RWPE2 (cell line): ENCODE measurements at regions not wholly inside any gene's neighbourhood (a gene's known extent, or its start where the extent isn't known, plus 50 kb on each side); places are given as distances from the start of the nearest gene placed in this dataset.

ENCODE experiments used
- ATAC-seq: fragments of 200-7000 bp; cut with Tn5 transposase; 3 replicates; pipeline ENCODE4 v1.9.1; 2021; ENCODE audit warnings: low read depth
- DNase-seq: peaks from one replicate; pipeline ENCODE4 v3.0.0-alpha.2; 2020; ENCODE audit warnings: low spot score
- H3K27ac ChIP-seq: fragments of 450-650 bp; 2 replicates; pipeline ENCODE4 v1.5.1; 2017; ENCODE audit warnings: mild to moderate bottlenecking; ENCODE audit not compliant: poor library complexity, severe bottlenecking
- H3K27me3 ChIP-seq: fragments of 250-450 bp; sonication (Bioruptor Pico); 2 replicates; pipeline ENCODE4 v1.5.1; 2021; ENCODE audit warnings: mild to moderate bottlenecking, moderate library complexity; ENCODE audit not compliant: insufficient read depth, poor library complexity, severe bottlenecking
- H3K36me3 ChIP-seq: fragments of 250-450 bp; sonication (Bioruptor Pico); 2 replicates; pipeline ENCODE4 v1.5.1; 2020; ENCODE audit warnings: low read depth, mild to moderate bottlenecking, moderate library complexity
- H3K4me1 ChIP-seq: fragments of 250-450 bp; sonication (Bioruptor Pico); 2 replicates; pipeline ENCODE4 v1.5.1; 2021; ENCODE audit warnings: mild to moderate bottlenecking, moderate library complexity; ENCODE audit not compliant: insufficient read depth, poor library complexity, severe bottlenecking
- H3K4me3 ChIP-seq: fragments of 250-450 bp; sonication (Bioruptor Pico); 2 replicates; pipeline ENCODE4 v1.5.1; 2021; ENCODE audit warnings: mild to moderate bottlenecking, moderate library complexity; ENCODE audit not compliant: severe bottlenecking
- H3K9me3 ChIP-seq: fragments of 250-450 bp; sonication (Bioruptor Pico); 2 replicates; pipeline ENCODE4 v1.5.1; 2021; ENCODE audit warnings: mild to moderate bottlenecking, moderate library complexity; ENCODE audit not compliant: severe bottlenecking
- TF ChIP-seq, protein P1 (sequence below): fragments of 450-650 bp; IDR thresholded peaks from one replicate; pipeline ENCODE4 v1.5.1; 2017; ENCODE audit warnings: mild to moderate bottlenecking, moderate library complexity; ENCODE audit not compliant: poor library complexity, severe bottlenecking

DNA sequence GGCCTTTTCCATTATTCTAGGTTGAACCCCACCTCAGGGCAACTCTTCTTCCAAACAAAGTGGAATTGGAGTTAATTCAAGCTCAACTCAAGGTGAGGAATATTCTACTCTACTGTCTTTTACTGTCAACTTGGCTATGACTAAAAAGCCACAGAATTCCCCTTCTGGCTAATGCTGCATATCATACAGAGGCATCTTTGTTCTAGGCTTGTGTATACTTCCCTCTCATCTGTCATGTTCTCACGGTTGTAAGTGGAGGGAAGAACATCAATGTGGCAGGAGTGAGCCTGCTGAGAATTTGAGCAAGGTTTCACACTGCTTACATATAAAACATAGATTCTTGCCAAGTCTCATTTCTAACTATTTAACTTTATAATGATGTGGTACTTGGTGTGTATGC is 921.4 kb upstream of the CNTN5 start:
- Histone ChIP-seq H3K27ac (no peak overlapping the region), H3K27me3 (no peaks in the 10 kb centered on the region), H3K36me3 (no peaks in the 10 kb centered on the region), H3K4me3 (no peak overlapping the region), H3K9me3 (no peaks in the 10 kb centered on the region), H3K4me1 (no peaks in the 10 kb centered on the region)
- DNase-seq: no peak
- TF ChIP-seq, protein P1, sequence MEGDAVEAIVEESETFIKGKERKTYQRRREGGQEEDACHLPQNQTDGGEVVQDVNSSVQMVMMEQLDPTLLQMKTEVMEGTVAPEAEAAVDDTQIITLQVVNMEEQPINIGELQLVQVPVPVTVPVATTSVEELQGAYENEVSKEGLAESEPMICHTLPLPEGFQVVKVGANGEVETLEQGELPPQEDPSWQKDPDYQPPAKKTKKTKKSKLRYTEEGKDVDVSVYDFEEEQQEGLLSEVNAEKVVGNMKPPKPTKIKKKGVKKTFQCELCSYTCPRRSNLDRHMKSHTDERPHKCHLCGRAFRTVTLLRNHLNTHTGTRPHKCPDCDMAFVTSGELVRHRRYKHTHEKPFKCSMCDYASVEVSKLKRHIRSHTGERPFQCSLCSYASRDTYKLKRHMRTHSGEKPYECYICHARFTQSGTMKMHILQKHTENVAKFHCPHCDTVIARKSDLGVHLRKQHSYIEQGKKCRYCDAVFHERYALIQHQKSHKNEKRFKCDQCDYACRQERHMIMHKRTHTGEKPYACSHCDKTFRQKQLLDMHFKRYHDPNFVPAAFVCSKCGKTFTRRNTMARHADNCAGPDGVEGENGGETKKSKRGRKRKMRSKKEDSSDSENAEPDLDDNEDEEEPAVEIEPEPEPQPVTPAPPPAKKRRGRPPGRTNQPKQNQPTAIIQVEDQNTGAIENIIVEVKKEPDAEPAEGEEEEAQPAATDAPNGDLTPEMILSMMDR: no peak
- no peak for ATAC-seq

DNA sequence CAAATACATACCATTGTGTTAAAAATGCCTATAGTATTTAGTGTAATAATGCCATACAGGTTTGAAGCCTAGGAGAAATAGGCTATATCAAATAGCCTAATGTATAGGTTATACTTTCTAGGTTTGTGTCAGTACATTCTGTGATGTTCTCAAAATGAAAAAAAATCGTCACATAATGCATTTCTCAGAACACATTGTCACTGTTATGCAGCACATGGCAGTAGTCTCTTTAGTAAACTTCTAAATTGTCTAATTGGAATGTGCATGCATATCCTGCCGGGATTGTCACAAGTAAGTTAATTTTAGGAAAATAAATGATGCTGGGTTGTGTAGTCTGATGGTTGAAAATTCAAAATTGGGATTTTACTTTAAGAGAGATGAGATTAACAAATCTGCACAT is 920.1 kb upstream of the CNTN5 start:
- TF ChIP-seq, protein P1: no peak
- no peak for ATAC-seq

DNA sequence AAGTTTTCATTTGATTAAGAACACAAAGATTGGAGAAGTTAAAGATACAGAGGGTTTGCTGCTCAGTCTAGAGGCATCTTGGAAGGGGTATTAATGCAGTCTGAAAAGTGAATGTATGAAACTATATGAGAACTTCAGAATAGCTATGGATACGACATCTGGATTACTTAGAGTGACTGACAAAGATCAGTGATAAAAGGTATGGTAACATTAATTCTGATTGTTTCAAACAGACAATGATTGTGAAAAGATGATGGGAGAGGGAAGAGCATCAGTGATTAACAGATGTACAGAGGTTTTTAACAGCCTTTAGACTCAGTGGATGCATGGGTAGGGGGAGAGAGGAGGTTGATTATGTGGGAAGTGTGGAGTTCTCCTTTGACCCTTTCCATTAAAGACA is 919.4 kb upstream of the CNTN5 start:
- Histone ChIP-seq H3K27me3 (no peaks in the 10 kb centered on the region), H3K27ac (no peak overlapping the region), H3K36me3 (no peaks in the 10 kb centered on the region), H3K4me3 (no peak overlapping the region), H3K9me3 (no peaks in the 10 kb centered on the region), H3K4me1 (no peaks in the 10 kb centered on the region)
- no peak for ATAC-seq
- DNase-seq: no peak
- TF ChIP-seq, protein P1: no peak

More for the DNA sequence above, 920.1 kb upstream of the CNTN5 start:
- no peaks in the 10 kb centered on the region for H3K27me3 ChIP-seq
- no peaks in the 10 kb centered on the region for H3K36me3 ChIP-seq
- H3K4me3 ChIP-seq: no peak overlapping the region
- no peaks in the 10 kb centered on the region for H3K4me1 ChIP-seq
- no peaks in the 10 kb centered on the region for H3K9me3 ChIP-seq
- DNase-seq: no peak
- H3K27ac ChIP-seq: no peak overlapping the region

DNA sequence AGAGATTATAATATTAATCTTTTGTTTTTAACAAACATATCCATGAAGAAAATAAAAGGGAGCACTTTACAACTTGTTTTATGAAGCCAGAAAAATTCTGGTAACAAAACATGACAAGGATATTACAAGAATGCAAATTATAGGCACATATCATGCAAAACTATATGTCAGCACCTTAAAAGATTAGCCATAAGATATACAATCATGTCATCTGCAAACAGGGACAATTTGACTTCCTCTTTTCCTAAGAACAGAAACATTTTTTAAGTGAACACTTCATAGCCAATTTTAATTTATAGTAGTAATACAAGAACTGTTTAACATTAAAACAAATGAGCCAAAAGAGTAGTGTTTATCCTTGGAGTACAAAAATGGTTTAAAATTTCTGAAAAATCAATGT is 916.5 kb upstream of the CNTN5 start:
- ATAC-seq: no peak
- H3K36me3 ChIP-seq: no peaks in the 10 kb centered on the region
- no peaks in the 10 kb centered on the region for H3K4me1 ChIP-seq
- H3K27me3 ChIP-seq: no peaks in the 10 kb centered on the region
- DNase-seq: no peak
- no peak overlapping the region for H3K4me3 ChIP-seq
- TF ChIP-seq, protein P1: no peak
- H3K27ac ChIP-seq: no peak overlapping the region
- H3K9me3 ChIP-seq: no peaks in the 10 kb centered on the region

DNA sequence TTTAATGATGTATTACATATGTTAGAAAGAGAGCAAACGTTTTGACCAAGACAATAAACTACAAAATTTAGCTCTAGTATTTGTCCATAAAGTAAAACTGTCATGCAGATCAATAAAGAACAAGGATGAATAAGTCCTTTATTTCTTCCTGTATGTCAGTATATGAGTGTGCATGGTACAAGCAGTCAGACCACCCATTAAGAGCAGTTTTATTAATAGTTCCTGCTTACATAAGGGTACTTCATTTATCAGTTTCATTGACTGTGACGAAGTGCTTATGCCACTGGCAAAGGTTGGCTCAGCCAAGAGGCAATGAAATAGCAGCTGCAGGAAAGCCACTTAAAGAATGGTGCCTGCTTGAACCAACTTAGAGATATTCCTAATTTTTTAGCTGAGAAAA is 913.0 kb upstream of the CNTN5 start:
- Histone ChIP-seq H3K36me3 (no peaks in the 10 kb centered on the region), H3K27ac (no peak overlapping the region), H3K4me3 (no peak overlapping the region), H3K27me3 (no peaks in the 10 kb centered on the region), H3K9me3 (no peaks in the 10 kb centered on the region), H3K4me1 (no peaks in the 10 kb centered on the region)
- TF ChIP-seq, protein P1: no peak
- no peak for ATAC-seq
- DNase-seq: no peak
